ENCODE measurements at regions not wholly inside any gene's neighbourhood (a gene's known extent, or its start where the extent isn't known, plus 50 kb on each side); places are given as distances from the start of the nearest gene placed in this dataset.

GRCh38 chr15:61681676-61682075 is 378.6 kb downstream of the VPS13C start:
- no peak for DNase-seq
- WGBS, 2 donors = 56 to 70% methylated on average over 2 of the region's 2 CpGs
- intact Hi-C loops (cut with DNase I) = no loop called here

GRCh38 chr15:61681038-61681418 is 379.2 kb downstream of the VPS13C start:
- TF ChIP-seq CTCF (IDR thresholded peaks at IDR 0.05) = no peak
- ATAC-seq (no peak), DNase-seq (no peak)
- intact Hi-C loops (cut with DNase I) = no loop called here
- H3K27me3 ChIP-seq = peaks cover 0 to 9% (median 0%) of the 10 kb centered on the region in 7 donors
- no peaks in the 10 kb centered on the region for H3K4me1 ChIP-seq
- H3K4me3 ChIP-seq = no peak overlapping the region
- H3K27ac ChIP-seq = no peak overlapping the region
- no peaks in the 10 kb centered on the region for H3K36me3 ChIP-seq
- 84 to 93% methylated on average over 2 of the region's 2 CpGs for WGBS, 2 donors
- peaks cover 0 to 24% (median 4%) of the 10 kb centered on the region in 11 donors for H3K9me3 ChIP-seq

More at GRCh38 chr15:61681676-61682075, 378.6 kb downstream of the VPS13C start:
- Histone ChIP-seq H3K27me3 (peaks cover 0 to 10% (median 0%) of the 10 kb centered on the region in 7 donors), H3K4me1 (no peaks in the 10 kb centered on the region), H3K36me3 (no peaks in the 10 kb centered on the region), H3K9me3 (peaks cover 0 to 24% (median 4%) of the 10 kb centered on the region in 11 donors), H3K4me3 (no peak overlapping the region), H3K27ac (no peak overlapping the region)
- ATAC-seq = no peak
- no peak for TF ChIP-seq CTCF (IDR thresholded peaks at IDR 0.05)

- ATAC-seq (no peak), DNase-seq (no peak)
- H3K27ac ChIP-seq = no peak overlapping the region
- no peak for TF ChIP-seq CTCF (IDR thresholded peaks at IDR 0.05)
- WGBS, 2 donors = 61 to 68% methylated on average over 4 of the region's 4 CpGs
- H3K9me3 ChIP-seq = peaks cover 0 to 24% (median 4%) of the 10 kb centered on the region in 11 donors
- H3K4me1 ChIP-seq = no peaks in the 10 kb centered on the region
- intact Hi-C loops (cut with DNase I) = no loop called here
- no peaks in the 10 kb centered on the region for H3K36me3 ChIP-seq
- H3K27me3 ChIP-seq = peaks cover 0 to 8% (median 0%) of the 10 kb centered on the region in 7 donors
- no peak overlapping the region for H3K4me3 ChIP-seq
Measured at GRCh38 chr15:61680260-61681037, 379.8 kb downstream of the VPS13C start.

DNA sequence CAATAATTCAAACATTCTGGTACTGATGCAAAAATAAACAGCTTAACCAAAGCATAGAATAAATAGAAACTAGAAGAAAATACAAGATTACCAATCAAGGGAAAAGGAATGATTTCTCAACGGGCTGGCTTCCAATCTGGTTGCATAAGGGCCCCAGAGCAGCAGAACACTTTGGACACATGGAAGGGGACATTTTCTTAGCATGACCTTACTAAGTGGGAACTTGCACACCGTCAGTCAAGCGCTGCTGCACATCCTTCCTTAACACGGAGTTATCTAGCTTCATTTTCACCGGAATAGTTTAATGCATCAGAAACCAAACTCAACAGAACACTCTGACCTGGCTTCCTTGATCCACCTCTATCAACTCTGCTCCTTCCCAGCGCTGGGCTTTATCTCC is 388.5 kb downstream of the VPS13C start:
- Histone ChIP-seq H3K27me3 (peaks cover 0 to 9% (median 5%) of the 10 kb centered on the region in 7 donors), H3K4me1 (no peaks in the 10 kb centered on the region), H3K9me3 (peaks cover 0 to under 1% (median 0%) of the 10 kb centered on the region in 11 donors), H3K27ac (no peak overlapping the region), H3K4me3 (no peak overlapping the region), H3K36me3 (no peaks in the 10 kb centered on the region)
- intact Hi-C loops (cut with DNase I) = no loop called here
- DNase-seq (no peak), ATAC-seq (peak in 2 of 8 donors; percentile 61 to 70)
- 37 to 43% methylated on average over 6 of the region's 6 CpGs for whole genome bisulfite sequencing, 2 donors
- no peak for TF ChIP-seq CTCF (IDR thresholded peaks at IDR 0.05)

Data from heart right ventricle (tissue), 16 donors.